ENCODE measurements at regions not wholly inside any gene's neighbourhood (a gene's known extent, or its start where the extent isn't known, plus 50 kb on each side); places are given as distances from the start of the nearest gene placed in this dataset.

- H3K4me3 Mint-ChIP-seq: no peak overlapping the region
- Histone ChIP-seq H3K23me2 (ENCODE audit: insufficient read length, low read depth, low read length, poor library complexity, severe bottlenecking) (no peaks in the 10 kb centered on the region), H2BK5ac (ENCODE audit: insufficient read length, low read length) (no peak overlapping the region), H4K20me1 (ENCODE audit: control insufficient read depth, insufficient read depth, insufficient read length) (no peaks in the 10 kb centered on the region), H4K8ac (replicated peaks; ENCODE audit: insufficient read length, low read depth, low read length) (no peak overlapping the region), H3K79me1 (ENCODE audit: insufficient read depth, low read depth, low read length, poor library complexity, severe bottlenecking) (no peaks in the 10 kb centered on the region), H2BK120ac (ENCODE audit: low read depth, low read length, poor library complexity, severe bottlenecking) (no peak overlapping the region), H2BK20ac (ENCODE audit: low read depth, low read length, poor library complexity, severe bottlenecking) (no peak overlapping the region), H3K9ac (ENCODE audit: extremely low read depth, insufficient read length, low read length) (no peak overlapping the region), H3K23ac (ENCODE audit: insufficient read length, low read depth, low read length) (no peak overlapping the region), H3T11ph (ENCODE audit: low read length) (no peak overlapping the region), H3K27me3 (ENCODE audit: insufficient read depth, low read length) (no peaks in the 10 kb centered on the region), H3K56ac (ENCODE audit: insufficient read length, low read depth, low read length) (no peak overlapping the region), H3K27ac (ENCODE audit: insufficient read length, low read depth, low read length) (no peak overlapping the region), H2AK5ac (ENCODE audit: insufficient read length, low read length) (no peak overlapping the region), H4K91ac (ENCODE audit: insufficient read length, low read depth, low read length) (no peak overlapping the region), H4K5ac (ENCODE audit: insufficient read length, low read depth, low read length) (no peak overlapping the region), H3K4me1 (ENCODE audit: insufficient read depth, low read length) (peaks cover 4% of the 10 kb centered on the region; the same call in 1 of the 2 replicates), H2AFZ (ENCODE audit: low read length) (no peak overlapping the region), H2BK12ac (ENCODE audit: insufficient read length, low read depth, low read length) (no peak overlapping the region), H3K79me2 (ENCODE audit: insufficient read depth, low read length) (no peaks in the 10 kb centered on the region), H3K4ac (ENCODE audit: low read depth, low read length) (no peak overlapping the region), H2BK15ac (ENCODE audit: low read depth, low read length) (no peak overlapping the region), H3K18ac (ENCODE audit: insufficient read length, low read depth, low read length) (no peak overlapping the region), H3K9me3 (ENCODE audit: control insufficient read depth, low read depth, low read length) (no peaks in the 10 kb centered on the region), H3K4me2 (ENCODE audit: insufficient read depth, insufficient read length, low read length) (no peak overlapping the region), H3K14ac (ENCODE audit: insufficient read depth, low read length) (no peak overlapping the region)
- TF ChIP-seq CTCF (conservative IDR thresholded peaks at IDR 0.05): no peak
- no peaks in the 10 kb centered on the region for H3K36me3 Mint-ChIP-seq (ENCODE audit: insufficient read depth in 1 of 3, low read depth in 3 of 3)
- no CpG with 5 or more reads among the region's 10 CpGs for WGBS (ENCODE audit: extremely low coverage, insufficient read length, low lambda C conversion rate)
- no peak overlapping the region for H3K27ac Mint-ChIP-seq
- H3K9me3 Mint-ChIP-seq: no peaks in the 10 kb centered on the region
- peaks cover 1% of the 10 kb centered on the region; the same call in 1 of the 2 replicates for H3K27me3 Mint-ChIP-seq (ENCODE audit: low read depth)
- no peak for DNase-seq
- H3K4me1 Mint-ChIP-seq: peaks cover 23 to 34% of the 10 kb centered on the region in 2 experiments
Observed at GRCh38 chr1:234901491-234902049, 227.1 kb downstream of the TOMM20 start.

All from H9 (cell line).